HepG2 (cell line): ENCODE measurements at regions not wholly inside any gene's neighbourhood (a gene's known extent, or its start where the extent isn't known, plus 50 kb on each side); places are given as distances from the start of the nearest gene placed in this dataset.

Source experiments
- ATAC-seq: fragments of 200-7000 bp; cut with Tn5 transposase; 3 replicates; pipeline ENCODE4 v1.9.1; 2020; ENCODE audit warnings: mild to moderate bottlenecking, moderate library complexity
- BruUV-seq: library from RNA; stranded (reverse); fragments of 400-500 nt; replicated peaks from 2 replicates; lab custom pipeline; 2021; lab: Mats Ljungman, UMichigan
- CTCF ChIA-PET: fragments of 300-600 bp; formaldehyde crosslinking; extraction: SDS; loops from one replicate; lab custom pipeline; 2021; ENCODE audit warnings: low total read pairs, inconsistent platforms, low intra/inter-chr PET ratio; lab: Yijun Ruan, JAX
- POLR2A ChIA-PET: fragments of 350-600 bp; sonication (Branson Sonifier 250); formaldehyde crosslinking; loops from one replicate; lab custom pipeline; 2020; ENCODE audit warnings: antibody characterized with exemption, inconsistent platforms; lab: Yijun Ruan, JAX
- DNase-seq: peaks from one replicate; pipeline ENCODE4 v3.0.0-alpha.2; 2015; ENCODE audit warnings: low spot score
- FAIRE-seq: peaks from 3 replicates; lab custom pipeline; 2011; peaks lifted over from hg19 to GRCh38; lab: Jason Lieb, UNC
- H2AFZ ChIP-seq: one replicate; pipeline ENCODE4 v1.6.1; 2011; ENCODE audit warnings: low read length, inconsistent platforms
- H3K27ac ChIP-seq: fragments of 300-600 bp; 3 replicates; pipeline ENCODE4 v1.8.0; 2011; ENCODE audit warnings: mixed run types, mild to moderate bottlenecking, mixed read lengths, low read length, inconsistent platforms; ENCODE audit not compliant: insufficient read depth; ENCODE audit errors: extremely low read length
- H3K27me3 ChIP-seq, 2 experiments: fragments of 200-600 bp in 1 of 2; 2 replicates in 1 of 2; 3 replicates in 1 of 2; pipeline versions ENCODE4 v1.6.0 to v1.8.0; 2011; ENCODE audit warnings: low read length in 2 of 2, mild to moderate bottlenecking in 2 of 2, moderate library complexity in 2 of 2, inconsistent platforms in 1 of 2; ENCODE audit not compliant: insufficient read depth in 2 of 2, control insufficient read depth in 1 of 2
- H3K36me3 ChIP-seq, 2 experiments: fragments of 200-600 bp in 1 of 2; replicated peaks in 1 of 2; 2 replicates in 1 of 2; 3 replicates in 1 of 2; pipeline versions ENCODE4 v1.5.1 to v1.8.0; 2011; ENCODE audit warnings: low read length in 2 of 2, inconsistent platforms in 1 of 2; ENCODE audit not compliant: insufficient read depth in 2 of 2, control insufficient read depth in 1 of 2
- H3K4me1 ChIP-seq: 2 replicates; pipeline ENCODE4 v1.5.1; 2012; ENCODE audit warnings: low read length, inconsistent platforms; ENCODE audit not compliant: insufficient read depth
- H3K4me2 ChIP-seq: 2 replicates; pipeline ENCODE4 v1.6.0; 2011; ENCODE audit warnings: low read depth, low read length, inconsistent platforms
- H3K4me3 ChIP-seq, 3 experiments: fragments of 200-600 bp in 1 of 3; sonication (generic), shearing (Covaris generic) in 1 of 3; replicated peaks in 1 of 3; 2 replicates each; pipeline ENCODE4 v1.5.1; 2011 to 2016; ENCODE audit warnings: low read length in 3 of 3, inconsistent platforms in 2 of 3, low read depth in 2 of 3, mild to moderate bottlenecking in 2 of 3, control low read depth in 1 of 3, mixed read lengths in 1 of 3; ENCODE audit not compliant: insufficient read depth in 1 of 3
- H3K79me2 ChIP-seq: one replicate; pipeline ENCODE4 v1.6.1; 2011; ENCODE audit warnings: low read length, inconsistent platforms; ENCODE audit not compliant: insufficient read depth
- H3K9ac ChIP-seq: 2 replicates; pipeline ENCODE4 v1.6.0; 2011; ENCODE audit warnings: mild to moderate bottlenecking, low read depth, low read length, inconsistent platforms; ENCODE audit not compliant: insufficient read depth
- H3K9me3 ChIP-seq: 2 replicates; pipeline ENCODE4 v1.5.1; 2012; ENCODE audit warnings: mild to moderate bottlenecking, low read length
- H4K20me1 ChIP-seq: 2 replicates; pipeline ENCODE4 v1.6.0; 2011; ENCODE audit warnings: inconsistent platforms, mild to moderate bottlenecking, low read length, moderate library complexity; ENCODE audit not compliant: insufficient read depth
- ARID3A ChIP-seq: IDR thresholded peaks from 2 replicates; pipeline ENCODE4 v1.6.1; 2012; ENCODE audit warnings: low read depth, low read length, improper control_type of control experiment
- CC2D1A ChIP-seq: sonication (generic); formaldehyde crosslinking; IDR thresholded peaks from 2 replicates; pipeline ENCODE4 v1.8.1; 2023; ENCODE audit warnings: mild to moderate bottlenecking, missing genetic modification reagents
- FOXK1 ChIP-seq: sonication (generic); formaldehyde crosslinking; IDR thresholded peaks from 2 replicates; pipeline ENCODE4 v1.4.0; 2020; ENCODE audit warnings: low read depth, missing genetic modification reagents, borderline replicate concordance
- HCFC1 ChIP-seq: fragments of 150-350 bp; IDR thresholded peaks from 2 replicates; pipeline ENCODE4 v1.6.1; 2014; ENCODE audit warnings: low read depth, low read length
- KLF12 ChIP-seq: sonication (generic); formaldehyde crosslinking; IDR thresholded peaks from 2 replicates; pipeline ENCODE4 v1.4.0; 2020; ENCODE audit warnings: missing genetic modification reagents, borderline replicate concordance
- MED13 ChIP-seq: sonication (generic); formaldehyde crosslinking; IDR thresholded peaks from 2 replicates; pipeline ENCODE4 v1.5.0; 2020; ENCODE audit warnings: missing genetic modification reagents
- MTA1 ChIP-seq: sonication (generic); formaldehyde crosslinking; IDR thresholded peaks from 2 replicates; pipeline ENCODE4 v1.4.0; 2020; ENCODE audit warnings: missing genetic modification reagents, mild to moderate bottlenecking, borderline replicate concordance
- NFRKB ChIP-seq: fragments of 450-650 bp; IDR thresholded peaks from 2 replicates; pipeline ENCODE4 v1.6.1; 2017
- SP140L ChIP-seq: sonication (generic); formaldehyde crosslinking; IDR thresholded peaks from 2 replicates; pipeline ENCODE4 v1.4.0; 2020; ENCODE audit warnings: missing genetic modification reagents, borderline replicate concordance
- TP53 ChIP-seq: sonication (generic); formaldehyde crosslinking; conservative IDR thresholded peaks from 2 replicates; pipeline ENCODE4 v1.4.0; 2020; ENCODE audit warnings: missing genetic modification reagents
- ZFP36L2 ChIP-seq: sonication (generic); formaldehyde crosslinking; IDR thresholded peaks from 2 replicates; pipeline ENCODE4 v1.4.0; 2020; ENCODE audit warnings: missing genetic modification reagents
- ZNF124 ChIP-seq: sonication (generic); formaldehyde crosslinking; IDR thresholded peaks from 2 replicates; pipeline ENCODE4 v1.4.0; 2020; ENCODE audit warnings: missing genetic modification reagents
- ZNF224 ChIP-seq: sonication (generic); formaldehyde crosslinking; IDR thresholded peaks from 2 replicates; pipeline ENCODE4 v1.5.0; 2020; ENCODE audit warnings: mild to moderate bottlenecking, missing genetic modification reagents
- ZNF253 ChIP-seq: sonication (generic); formaldehyde crosslinking; IDR thresholded peaks from 2 replicates; pipeline ENCODE4 v1.8.0; 2022; ENCODE audit warnings: mild to moderate bottlenecking, missing genetic modification reagents, borderline replicate concordance
- ZNF34 ChIP-seq: sonication (generic); formaldehyde crosslinking; IDR thresholded peaks from 2 replicates; pipeline ENCODE4 v1.4.0; 2020; ENCODE audit warnings: mild to moderate bottlenecking, missing genetic modification reagents, borderline replicate concordance
- ZNF879 ChIP-seq: sonication (generic); formaldehyde crosslinking; IDR thresholded peaks from 2 replicates; pipeline ENCODE4 v1.8.1; 2023; ENCODE audit warnings: missing genetic modification reagents
- WGBS: methylation state at CpG from one replicate; pipeline ENCODE4 v1.1.6; 2017; ENCODE audit warnings: low lambda C conversion rate; 5-methylcytosine and 5-hydroxymethylcytosine counted together
- in situ Hi-C: cut with HindIII; loops from 2 replicates; pipeline ENCODE4 v1.10.0; 2017; ENCODE audit warnings: low pct_unique_long_range_greater_than_20kb; ENCODE audit not compliant: extremely low pct_ligation_motif_present
- intact Hi-C: fragments of 100-400 bp; cut with micrococcal nuclease; formaldehyde crosslinking; loops from one replicate; pipeline ENCODE4 v1.10.0; 2022; ENCODE audit not compliant: unreplicated experiment
- TF ChIP-seq, protein P1 (sequence below): sonication (generic); formaldehyde crosslinking; IDR thresholded peaks from 2 replicates; pipeline ENCODE4 v1.4.0; 2020; ENCODE audit warnings: missing genetic modification reagents

GRCh38 chr2:166610180-166610912, 116.3 kb upstream of the SCN7A start:
- no peak for TF ChIP-seq HCFC1
- TF ChIP-seq ZNF224 (CRISPR knock-in tag), result no peak
- no peak for TF ChIP-seq ZNF124 (CRISPR knock-in tag)
- TF ChIP-seq ZNF34, result no peak
- no peak for TF ChIP-seq TP53 (CRISPR knock-in tag)
- no peak for TF ChIP-seq CC2D1A (CRISPR knock-in tag)
- no peak for TF ChIP-seq MTA1
- no peak for TF ChIP-seq ZNF879 (CRISPR knock-in tag)
- TF ChIP-seq ARID3A, result no peak
- no peak for TF ChIP-seq FOXK1
- TF ChIP-seq, protein P1, sequence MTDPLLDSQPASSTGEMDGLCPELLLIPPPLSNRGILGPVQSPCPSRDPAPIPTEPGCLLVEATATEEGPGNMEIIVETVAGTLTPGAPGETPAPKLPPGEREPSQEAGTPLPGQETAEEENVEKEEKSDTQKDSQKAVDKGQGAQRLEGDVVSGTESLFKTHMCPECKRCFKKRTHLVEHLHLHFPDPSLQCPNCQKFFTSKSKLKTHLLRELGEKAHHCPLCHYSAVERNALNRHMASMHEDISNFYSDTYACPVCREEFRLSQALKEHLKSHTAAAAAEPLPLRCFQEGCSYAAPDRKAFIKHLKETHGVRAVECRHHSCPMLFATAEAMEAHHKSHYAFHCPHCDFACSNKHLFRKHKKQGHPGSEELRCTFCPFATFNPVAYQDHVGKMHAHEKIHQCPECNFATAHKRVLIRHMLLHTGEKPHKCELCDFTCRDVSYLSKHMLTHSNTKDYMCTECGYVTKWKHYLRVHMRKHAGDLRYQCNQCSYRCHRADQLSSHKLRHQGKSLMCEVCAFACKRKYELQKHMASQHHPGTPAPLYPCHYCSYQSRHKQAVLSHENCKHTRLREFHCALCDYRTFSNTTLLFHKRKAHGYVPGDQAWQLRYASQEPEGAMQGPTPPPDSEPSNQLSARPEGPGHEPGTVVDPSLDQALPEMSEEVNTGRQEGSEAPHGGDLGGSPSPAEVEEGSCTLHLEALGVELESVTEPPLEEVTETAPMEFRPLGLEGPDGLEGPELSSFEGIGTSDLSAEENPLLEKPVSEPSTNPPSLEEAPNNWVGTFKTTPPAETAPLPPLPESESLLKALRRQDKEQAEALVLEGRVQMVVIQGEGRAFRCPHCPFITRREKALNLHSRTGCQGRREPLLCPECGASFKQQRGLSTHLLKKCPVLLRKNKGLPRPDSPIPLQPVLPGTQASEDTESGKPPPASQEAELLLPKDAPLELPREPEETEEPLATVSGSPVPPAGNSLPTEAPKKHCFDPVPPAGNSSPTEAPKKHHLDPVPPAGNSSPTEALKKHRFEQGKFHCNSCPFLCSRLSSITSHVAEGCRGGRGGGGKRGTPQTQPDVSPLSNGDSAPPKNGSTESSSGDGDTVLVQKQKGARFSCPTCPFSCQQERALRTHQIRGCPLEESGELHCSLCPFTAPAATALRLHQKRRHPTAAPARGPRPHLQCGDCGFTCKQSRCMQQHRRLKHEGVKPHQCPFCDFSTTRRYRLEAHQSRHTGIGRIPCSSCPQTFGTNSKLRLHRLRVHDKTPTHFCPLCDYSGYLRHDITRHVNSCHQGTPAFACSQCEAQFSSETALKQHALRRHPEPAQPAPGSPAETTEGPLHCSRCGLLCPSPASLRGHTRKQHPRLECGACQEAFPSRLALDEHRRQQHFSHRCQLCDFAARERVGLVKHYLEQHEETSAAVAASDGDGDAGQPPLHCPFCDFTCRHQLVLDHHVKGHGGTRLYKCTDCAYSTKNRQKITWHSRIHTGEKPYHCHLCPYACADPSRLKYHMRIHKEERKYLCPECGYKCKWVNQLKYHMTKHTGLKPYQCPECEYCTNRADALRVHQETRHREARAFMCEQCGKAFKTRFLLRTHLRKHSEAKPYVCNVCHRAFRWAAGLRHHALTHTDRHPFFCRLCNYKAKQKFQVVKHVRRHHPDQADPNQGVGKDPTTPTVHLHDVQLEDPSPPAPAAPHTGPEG, result no peak
- no peak for TF ChIP-seq ZNF253 (CRISPR knock-in tag)
- TF ChIP-seq SP140L (CRISPR knock-in tag), result no peak
- TF ChIP-seq NFRKB, result no peak
- no peak for TF ChIP-seq MED13 (CRISPR knock-in tag)
- no peak for TF ChIP-seq ZFP36L2 (CRISPR knock-in tag)
- TF ChIP-seq KLF12 (CRISPR knock-in tag), result no peak
- TF ChIP-seq, all 625 proteins: peak for 0
- H3K4me1 ChIP-seq, result peaks cover 16% of the 10 kb centered on the region
- no peak overlapping the region for H3K9ac ChIP-seq
- no peak overlapping the region for H3K4me2 ChIP-seq
- ChIA-PET POLR2A (no interaction called here), CTCF (no interaction called here)
- H3K9me3 ChIP-seq, result no peaks in the 10 kb centered on the region
- H4K20me1 ChIP-seq, result no peaks in the 10 kb centered on the region
- H2AFZ ChIP-seq, result no peak overlapping the region
- DNase-seq (no peak), FAIRE-seq (no peak), ATAC-seq (no peak)
- no peaks in the 10 kb centered on the region for H3K36me3 ChIP-seq
- H3K27ac ChIP-seq, result no peak overlapping the region
- in situ Hi-C loops, result no loop called here
- H3K27me3 ChIP-seq, result peaks cover 0 to 8% of the 10 kb centered on the region in 2 experiments; a peak in 3 of 5 replicates
- no peaks in the 10 kb centered on the region for H3K79me2 ChIP-seq
- intact Hi-C loops, result no loop called here
- no TSS peak for BruUV-seq
- no peak overlapping the region for H3K4me3 ChIP-seq
- WGBS, result 77% methylated on average over 28 of the region's 28 CpGs
